GM21717 (cell line): ENCODE measurements at regions not wholly inside any gene's neighbourhood (a gene's known extent, or its start where the extent isn't known, plus 50 kb on each side); places are given as distances from the start of the nearest gene placed in this dataset.
"Not testable (repeated sequence)": the region's sequence is repeated elsewhere in the genome, so short reads cannot be mapped to it uniquely, and the experiment has no call there.

Experiments used
- ATAC-seq: cut with Tn5 transposase; IDR thresholded peaks from one replicate; pipeline ENCODE4 v1.9.1; 2021; ENCODE audit warnings: mild to moderate bottlenecking, moderate library complexity; ENCODE audit not compliant: unreplicated experiment

- ATAC-seq: not testable (repeated sequence)
Observed at GRCh38 chr18:68153821-68154220, 561.1 kb downstream of the TMX3 start.

DNA sequence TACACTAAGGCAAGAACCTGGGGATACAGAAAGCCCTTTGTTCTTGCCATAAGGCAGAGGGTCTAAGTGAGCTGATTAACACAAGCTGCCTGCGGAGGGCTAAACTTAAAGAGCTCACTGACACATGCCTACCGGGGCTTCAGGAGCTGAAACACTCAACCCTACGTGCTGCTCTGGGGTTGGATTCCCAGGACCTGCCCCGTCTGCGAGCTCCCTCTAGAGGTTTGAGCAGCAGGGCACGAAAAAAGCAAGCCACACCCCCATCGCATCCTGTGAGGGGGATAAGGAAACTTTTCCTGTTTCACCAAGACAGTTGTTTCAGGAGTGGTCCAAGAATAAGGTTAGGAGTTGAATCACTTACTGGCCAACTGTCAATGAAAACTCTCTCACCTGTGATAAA, 562.1 kb downstream of the TMX3 start:
- no peak for ATAC-seq

DNA sequence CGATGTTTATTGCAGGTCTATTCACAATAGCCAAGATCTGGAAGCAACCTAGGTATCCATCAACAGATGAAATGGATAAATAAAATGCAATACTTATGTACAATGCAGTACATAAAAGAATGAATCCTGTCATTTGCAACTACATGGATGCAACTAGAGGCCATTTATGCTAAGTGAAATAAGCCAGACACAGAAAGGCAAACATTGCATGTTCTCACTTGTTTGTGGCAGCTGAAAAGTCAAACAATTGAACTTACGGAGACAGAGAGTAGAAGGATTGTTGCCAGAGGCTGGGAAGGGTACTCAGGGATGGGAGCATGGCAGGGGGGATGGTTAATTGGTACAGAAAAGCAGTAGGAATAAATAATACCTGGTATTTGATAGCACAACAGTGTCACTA, 563.9 kb downstream of the TMX3 start:
- no peak for ATAC-seq

DNA sequence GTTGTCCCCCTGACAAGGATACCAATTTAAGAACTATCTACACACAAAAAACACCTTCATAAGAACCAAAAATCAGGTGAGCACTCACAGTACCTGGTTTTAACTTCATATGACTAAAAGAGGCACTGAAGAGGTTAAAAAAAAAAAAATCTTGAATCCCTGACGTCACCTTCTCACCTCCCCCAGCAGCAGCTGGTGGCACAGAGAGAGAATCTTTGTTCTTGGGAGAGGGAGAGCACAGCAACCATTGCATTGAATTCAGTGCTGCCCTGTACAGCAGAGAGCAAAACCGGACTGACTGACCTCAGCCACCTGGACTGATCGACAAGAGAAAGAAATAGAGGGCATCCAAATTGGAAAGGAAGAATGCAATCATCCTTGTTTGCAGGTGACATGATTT, 566.0 kb downstream of the TMX3 start:
- ATAC-seq: no peak

GRCh38 chr18:68147728-68148127, 567.2 kb downstream of the TMX3 start:
- ATAC-seq: no peak

DNA sequence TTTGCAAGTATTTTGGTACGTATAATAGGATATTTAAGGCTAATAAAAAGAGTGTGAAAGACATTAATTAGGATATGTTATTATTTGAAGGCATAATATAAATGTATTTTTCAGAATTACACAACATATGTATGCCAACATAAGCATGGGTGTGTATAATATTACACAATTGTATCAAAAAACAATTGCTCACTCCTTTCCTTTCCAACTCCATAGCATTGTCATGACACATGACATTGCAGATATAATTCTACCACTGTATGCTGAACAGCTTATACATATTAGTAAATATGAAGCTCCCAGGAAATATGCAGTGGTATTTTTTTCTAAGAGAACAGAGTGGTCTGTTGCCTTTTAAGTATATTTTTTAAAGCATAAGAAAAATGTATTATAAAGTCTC, 593.1 kb downstream of the TMX3 start:
- no peak for ATAC-seq

DNA sequence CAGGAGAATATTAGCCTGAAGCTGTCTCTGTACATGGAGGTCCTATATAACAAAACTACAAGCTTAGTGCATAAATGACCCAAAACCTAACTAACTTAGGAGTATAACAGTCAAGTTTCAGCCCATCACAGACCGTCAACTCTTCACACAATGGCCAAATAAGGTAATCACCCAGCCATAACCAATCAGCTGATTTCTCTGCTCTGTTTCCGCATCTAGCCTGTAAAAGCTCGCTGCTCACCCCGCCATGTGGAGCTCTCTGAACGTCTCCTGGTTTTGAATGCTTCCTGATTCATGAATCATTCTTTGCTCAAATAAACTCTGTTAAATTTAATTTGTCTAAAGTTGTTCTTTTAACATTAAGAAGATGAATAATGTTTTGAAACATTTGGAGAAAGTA, 593.6 kb downstream of the TMX3 start:
- ATAC-seq: no peak

GRCh38 chr18:68114989-68115388, 598.5 kb upstream of the DSEL start:
- no peak for ATAC-seq

GRCh38 chr18:68104036-68104435, 587.5 kb upstream of the DSEL start:
- ATAC-seq: no peak

GRCh38 chr18:68103561-68103960, 587.0 kb upstream of the DSEL start:
- ATAC-seq: no peak

- ATAC-seq: no peak
Observed at GRCh38 chr18:68102117-68102516, 585.6 kb upstream of the DSEL start.

DNA sequence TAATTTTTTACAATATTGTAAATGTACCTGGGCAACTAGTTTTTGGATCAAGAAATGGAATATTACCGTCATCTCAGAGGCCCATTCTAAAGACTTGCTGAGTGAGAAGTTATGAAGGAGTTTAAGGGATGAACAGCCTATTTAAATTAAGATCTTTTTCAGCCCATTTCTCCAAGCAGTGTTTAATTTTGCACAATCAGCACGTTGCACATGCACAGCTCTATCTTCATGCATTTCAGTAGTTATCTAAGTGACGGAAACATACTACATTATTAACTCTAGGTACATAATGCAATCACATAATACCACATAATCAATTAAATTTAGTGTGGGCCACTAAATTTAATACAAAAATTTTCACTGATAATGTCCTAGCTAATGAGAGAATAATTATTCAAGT, 582.1 kb upstream of the DSEL start:
- ATAC-seq: no peak

DNA sequence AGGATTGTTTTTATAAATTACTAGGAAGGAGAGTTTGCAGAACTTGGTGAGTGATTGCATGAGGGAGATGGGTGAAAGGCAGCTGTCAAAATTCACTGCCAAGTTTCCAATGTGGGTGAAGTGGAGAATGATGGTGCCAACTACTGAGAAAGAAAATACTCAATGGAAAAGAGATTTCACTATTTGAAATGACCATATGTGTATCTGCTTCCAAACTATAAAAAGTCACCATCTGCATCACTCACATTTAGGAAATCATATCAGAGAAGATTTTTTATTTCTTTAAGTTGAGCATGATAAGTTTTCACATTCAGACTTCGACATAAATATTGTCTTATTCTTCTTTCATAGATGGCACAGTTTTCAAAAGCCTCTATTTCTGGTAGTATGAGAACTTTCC, 570.0 kb upstream of the DSEL start:
- no peak for ATAC-seq

DNA sequence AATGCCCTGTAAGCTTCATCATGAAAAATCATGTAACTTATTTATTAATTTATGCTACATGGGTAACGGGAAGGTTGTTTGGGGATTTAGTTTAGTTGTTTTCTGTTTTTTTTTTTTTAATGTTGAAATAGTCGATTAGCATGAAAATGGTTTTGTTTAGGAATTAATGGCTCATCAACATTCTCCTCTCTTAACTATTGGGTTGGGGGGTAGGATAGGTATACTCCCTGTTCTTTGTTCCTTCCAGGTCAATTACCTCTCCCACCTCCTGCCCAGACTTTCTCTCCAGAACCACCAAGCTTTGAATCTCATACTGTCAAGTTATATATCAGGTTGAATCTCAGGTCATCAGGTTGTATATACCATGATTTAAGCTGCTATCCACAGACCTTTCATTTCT, 568.7 kb upstream of the DSEL start:
- no peak for ATAC-seq

GRCh38 chr18:68083776-68084175, 567.3 kb upstream of the DSEL start:
- ATAC-seq: no peak

DNA sequence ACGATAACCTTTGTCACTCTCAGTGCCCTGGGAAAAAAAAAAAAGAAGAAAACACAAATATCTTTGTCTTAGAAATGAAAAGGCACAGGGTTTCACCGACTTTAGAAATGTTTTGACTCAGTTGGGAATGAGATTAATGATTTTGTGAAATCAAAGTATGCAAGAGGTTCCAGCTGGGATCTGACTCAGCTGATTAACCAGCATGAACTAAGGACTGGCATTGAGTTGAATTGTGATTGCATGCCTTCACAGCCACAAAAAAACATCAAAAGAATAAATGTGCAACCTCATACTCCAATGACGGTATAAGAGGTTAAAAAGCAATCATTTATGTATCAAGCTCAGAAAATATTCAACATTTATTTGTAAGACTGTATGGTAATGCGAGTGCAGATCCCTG, 566.6 kb upstream of the DSEL start:
- ATAC-seq: no peak

GRCh38 chr18:68072744-68073143, 556.2 kb upstream of the DSEL start:
- ATAC-seq: no peak

DNA sequence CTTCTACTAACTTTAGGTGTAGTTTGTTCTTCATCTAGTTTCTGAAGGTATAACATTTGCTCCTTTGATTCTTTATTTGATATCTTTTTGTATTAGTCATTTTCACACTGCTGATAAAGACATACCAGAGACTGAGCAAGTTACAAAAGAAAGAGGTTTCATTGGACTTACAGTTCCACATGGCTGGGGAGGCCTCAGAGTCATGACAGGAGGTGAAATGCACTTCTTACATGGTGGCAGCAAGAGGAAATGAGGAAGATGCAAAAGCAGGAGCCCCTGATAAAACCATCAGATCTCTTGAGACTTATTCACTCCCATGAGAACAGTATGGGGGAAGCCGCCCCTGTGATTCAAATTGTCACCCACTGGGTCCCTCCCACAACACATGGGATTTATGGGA, 544.4 kb upstream of the DSEL start:
- no peak for ATAC-seq

GRCh38 chr18:68056936-68057335, 540.4 kb upstream of the DSEL start:
- no peak for ATAC-seq

DNA sequence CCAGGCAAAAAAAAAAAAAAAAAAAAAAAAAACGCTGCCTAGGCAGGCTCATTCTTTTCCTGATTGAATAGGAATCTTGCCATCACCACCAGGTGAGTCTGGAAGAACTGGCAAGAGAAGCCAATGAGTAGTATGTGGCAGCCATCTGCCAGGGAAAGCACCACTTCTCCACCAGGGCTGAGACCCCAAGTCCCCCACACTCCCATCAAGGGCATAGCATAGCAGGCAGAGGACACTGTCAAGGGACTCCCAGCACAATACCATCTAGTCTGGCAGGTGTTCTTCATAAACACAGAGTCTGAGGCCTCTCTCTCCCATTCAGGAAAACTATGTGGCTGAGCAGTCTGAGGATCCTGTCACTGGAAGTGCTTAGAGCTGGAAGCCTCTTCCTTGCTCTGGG, 538.1 kb upstream of the DSEL start:
- no peak for ATAC-seq

DNA sequence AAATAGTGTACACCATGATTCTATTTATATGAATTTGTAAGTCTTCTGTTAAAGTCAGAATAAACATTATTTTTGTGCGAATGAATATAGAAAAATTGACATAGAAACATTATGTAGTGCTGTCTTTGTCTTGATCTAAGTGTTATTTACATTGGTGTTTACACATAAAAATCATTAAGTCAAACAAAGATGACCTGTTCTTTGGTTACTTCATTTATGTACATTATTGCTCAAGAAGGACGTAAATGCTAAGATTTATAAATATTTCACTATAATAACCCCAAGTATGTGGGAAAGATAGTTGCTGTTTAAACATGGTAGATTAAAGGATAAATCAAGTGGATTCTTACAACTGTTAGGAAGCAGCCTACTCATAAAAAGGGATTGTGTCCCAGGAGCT, 536.8 kb upstream of the DSEL start:
- ATAC-seq: no peak

DNA sequence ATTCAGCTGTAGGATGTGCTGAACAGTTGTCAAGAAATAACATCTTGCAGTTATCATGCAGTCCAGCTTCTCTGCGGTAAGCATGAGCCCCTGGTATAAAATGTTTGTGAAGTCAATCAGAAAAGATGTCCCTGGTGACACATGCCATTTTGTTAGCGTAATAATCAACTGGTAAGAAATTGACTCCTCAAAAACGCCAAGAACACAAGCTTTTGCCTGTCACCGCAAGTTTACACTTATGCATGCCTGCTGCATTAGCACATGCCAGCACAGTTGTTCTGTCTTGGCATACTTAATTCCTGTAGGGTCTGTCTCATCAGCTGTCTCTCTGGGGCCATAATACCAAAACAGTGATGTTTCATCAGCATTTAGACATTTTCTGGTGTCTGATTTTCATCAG, 524.8 kb upstream of the DSEL start:
- no peak for ATAC-seq

DNA sequence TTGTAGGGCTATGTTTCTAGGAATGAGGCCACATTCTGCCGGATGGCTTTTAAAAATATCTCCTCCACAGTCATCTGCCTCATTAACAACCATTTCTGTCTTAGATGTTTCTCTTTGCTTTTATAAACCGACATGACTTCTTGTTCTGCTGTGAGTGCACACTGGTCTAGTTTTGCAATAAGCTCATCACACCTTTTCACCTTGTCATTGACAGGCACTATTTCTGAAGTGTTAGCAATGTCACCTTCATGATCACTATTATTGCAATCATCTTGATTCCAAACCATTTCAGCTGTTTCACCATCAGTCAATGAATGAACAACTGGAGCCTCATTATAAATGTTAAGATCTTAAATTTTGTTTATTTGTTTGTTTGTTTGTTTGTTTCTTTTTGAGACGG, 523.7 kb upstream of the DSEL start:
- no peak for ATAC-seq
